OCI-LY3 (cell line): ENCODE measurements at regions not wholly inside any gene's neighbourhood (a gene's known extent, or its start where the extent isn't known, plus 50 kb on each side); places are given as distances from the start of the nearest gene placed in this dataset.

ENCODE experiments used
- H2AFZ ChIP-seq: fragments of 200-600, 300-600 bp; shearing (Covaris generic); 2 replicates; pipeline ENCODE4 v1.6.0; 2014; ENCODE audit warnings: antibody characterized with exemption, low read depth, low read length
- H3K27ac ChIP-seq: fragments of 200-600, 300-600 bp; sonication (generic); 2 replicates; pipeline ENCODE4 v1.5.1; 2014; ENCODE audit warnings: mild to moderate bottlenecking, low read length, moderate library complexity, mixed read lengths
- H3K27me3 ChIP-seq: fragments of 200-600, 300-600 bp; sonication (generic); 2 replicates; pipeline ENCODE4 v1.6.1; 2014; ENCODE audit warnings: low read depth, low read length, mixed read lengths
- H3K36me3 ChIP-seq: fragments of 200-600, 300-600 bp; sonication (generic); replicated peaks from 2 replicates; pipeline ENCODE3; 2014; ENCODE audit warnings: low read depth, low read length, mixed read lengths
- H3K4me1 ChIP-seq: fragments of 300-600, 200-600 bp; sonication (generic); 2 replicates; pipeline ENCODE4 v1.6.1; 2014; ENCODE audit warnings: low read length, mixed read lengths
- H3K4me2 ChIP-seq: fragments of 200-600, 300-600 bp; sonication (generic); 2 replicates; pipeline ENCODE4 v1.6.1; 2014; ENCODE audit warnings: low read length, mixed read lengths
- H3K4me3 ChIP-seq: fragments of 300-600, 200-600 bp; sonication (generic); 2 replicates; pipeline ENCODE4 v1.5.1; 2014; ENCODE audit warnings: antibody characterized with exemption, mild to moderate bottlenecking, low read length, moderate library complexity
- H3K79me2 ChIP-seq: fragments of 300-600, 200-600 bp; shearing (Covaris generic); 2 replicates; pipeline ENCODE4 v1.6.1; 2014; ENCODE audit warnings: mild to moderate bottlenecking, low read length, mixed read lengths
- H3K9ac ChIP-seq: fragments of 300-600, 200-600 bp; shearing (Covaris generic); 2 replicates; pipeline ENCODE4 v1.6.0; 2014; ENCODE audit warnings: mild to moderate bottlenecking, low read length, moderate library complexity
- H3K9me3 ChIP-seq: fragments of 200-600, 300-600 bp; shearing (Covaris generic); 2 replicates; pipeline ENCODE4 v1.6.1; 2014; ENCODE audit warnings: low read length, mixed read lengths; ENCODE audit not compliant: insufficient read depth
- H4K20me1 ChIP-seq: fragments of 200-600, 300-600 bp; sonication (generic); 2 replicates; pipeline ENCODE4 v1.6.1; 2016; ENCODE audit warnings: low read length, mixed read lengths; ENCODE audit not compliant: insufficient read depth
- EZH2phosphoT487 ChIP-seq: fragments of 200-600 bp; shearing (Covaris generic); IDR thresholded peaks from 2 replicates; pipeline ENCODE4 v1.6.1; 2018; ENCODE audit warnings: antibody characterized with exemption, mixed run types, low read depth
- TF ChIP-seq, protein P1 (sequence below): fragments of 200-600, 300-600 bp; sonication (generic); IDR thresholded peaks from 2 replicates; pipeline ENCODE4 v1.5.1; 2014; ENCODE audit warnings: antibody characterized with exemption, low read length, low read depth

DNA sequence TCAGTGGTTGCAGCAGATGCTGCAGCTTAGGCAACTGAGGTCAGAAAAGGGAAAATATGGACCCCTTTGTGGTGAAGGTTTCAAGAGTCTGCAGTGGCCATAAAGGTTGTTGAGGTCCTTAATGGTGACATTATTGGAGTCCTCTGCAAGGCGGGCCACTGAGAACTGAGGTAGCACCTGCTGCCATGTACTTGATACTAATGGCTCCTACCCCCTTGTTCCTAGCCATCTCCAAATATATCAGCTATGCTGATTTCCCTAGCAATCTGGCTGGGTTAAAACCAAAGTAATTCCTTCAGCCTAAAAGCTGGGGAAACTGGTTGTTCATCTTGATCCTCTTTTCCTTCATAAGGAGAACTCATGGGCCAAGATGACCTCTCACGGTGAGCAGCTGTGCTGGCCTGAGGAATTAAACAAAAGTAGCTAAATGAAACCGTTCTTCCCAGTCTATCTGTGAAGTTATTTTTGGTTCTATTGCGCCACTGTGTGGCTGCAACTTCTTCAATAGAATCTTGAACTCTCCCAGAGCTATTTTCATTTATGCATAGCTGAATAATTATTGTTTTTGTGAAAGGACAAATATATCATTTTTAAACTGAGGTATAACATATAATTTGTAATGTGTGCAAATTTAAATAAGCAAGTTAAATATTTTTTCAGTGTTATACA is 76.1 kb upstream of the PLSCR4 start:
- Histone ChIP-seq H3K4me2 (peak overlapping the region; percentile 69), H3K79me2 (no peaks in the 10 kb centered on the region), H3K27me3 (no peaks in the 10 kb centered on the region), H3K27ac (no peak overlapping the region), H3K9ac (no peak overlapping the region), H2AFZ (peak overlapping the region; percentile 71; the same call in 1 of the 2 replicates), H3K36me3 (no peaks in the 10 kb centered on the region), H3K9me3 (no peaks in the 10 kb centered on the region), H4K20me1 (no peaks in the 10 kb centered on the region), H3K4me1 (no peaks in the 10 kb centered on the region), H3K4me3 (peak overlapping the region; percentile 27; the same call in 1 of the 2 replicates)
- TF ChIP-seq EZH2phosphoT487: no peak
- TF ChIP-seq, protein P1, sequence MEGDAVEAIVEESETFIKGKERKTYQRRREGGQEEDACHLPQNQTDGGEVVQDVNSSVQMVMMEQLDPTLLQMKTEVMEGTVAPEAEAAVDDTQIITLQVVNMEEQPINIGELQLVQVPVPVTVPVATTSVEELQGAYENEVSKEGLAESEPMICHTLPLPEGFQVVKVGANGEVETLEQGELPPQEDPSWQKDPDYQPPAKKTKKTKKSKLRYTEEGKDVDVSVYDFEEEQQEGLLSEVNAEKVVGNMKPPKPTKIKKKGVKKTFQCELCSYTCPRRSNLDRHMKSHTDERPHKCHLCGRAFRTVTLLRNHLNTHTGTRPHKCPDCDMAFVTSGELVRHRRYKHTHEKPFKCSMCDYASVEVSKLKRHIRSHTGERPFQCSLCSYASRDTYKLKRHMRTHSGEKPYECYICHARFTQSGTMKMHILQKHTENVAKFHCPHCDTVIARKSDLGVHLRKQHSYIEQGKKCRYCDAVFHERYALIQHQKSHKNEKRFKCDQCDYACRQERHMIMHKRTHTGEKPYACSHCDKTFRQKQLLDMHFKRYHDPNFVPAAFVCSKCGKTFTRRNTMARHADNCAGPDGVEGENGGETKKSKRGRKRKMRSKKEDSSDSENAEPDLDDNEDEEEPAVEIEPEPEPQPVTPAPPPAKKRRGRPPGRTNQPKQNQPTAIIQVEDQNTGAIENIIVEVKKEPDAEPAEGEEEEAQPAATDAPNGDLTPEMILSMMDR: peak; percentile 76

DNA sequence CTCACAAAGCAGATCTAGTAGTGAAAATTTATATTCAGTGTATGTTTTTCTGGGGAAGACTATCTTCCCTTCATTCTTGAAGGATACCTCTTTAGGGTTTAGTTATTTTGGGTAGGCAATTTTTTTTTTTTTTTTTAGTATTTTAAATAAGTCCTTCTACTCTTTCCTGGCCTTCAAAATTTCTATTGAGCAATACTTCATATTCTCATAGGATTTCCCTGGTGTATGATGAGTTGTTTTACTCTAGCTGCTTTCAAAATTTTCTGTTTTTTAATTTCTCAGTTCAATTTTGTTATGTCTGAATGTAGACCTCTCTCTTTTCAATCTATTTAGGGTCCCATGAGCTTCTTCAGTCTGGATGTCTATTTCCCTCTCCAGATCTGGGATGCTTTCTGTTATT is 74.3 kb upstream of the PLSCR4 start:
- H3K4me3 ChIP-seq: no peak overlapping the region
- H3K4me2 ChIP-seq: no peak overlapping the region
- H2AFZ ChIP-seq: no peak overlapping the region
- no peak overlapping the region for H3K9ac ChIP-seq
- H3K4me1 ChIP-seq: no peaks in the 10 kb centered on the region
- H3K79me2 ChIP-seq: no peaks in the 10 kb centered on the region
- H4K20me1 ChIP-seq: no peaks in the 10 kb centered on the region
- no peak overlapping the region for H3K27ac ChIP-seq
- no peaks in the 10 kb centered on the region for H3K36me3 ChIP-seq
- H3K9me3 ChIP-seq: no peaks in the 10 kb centered on the region
- TF ChIP-seq, protein P1: no peak
- no peak for TF ChIP-seq EZH2phosphoT487
- no peaks in the 10 kb centered on the region for H3K27me3 ChIP-seq

DNA sequence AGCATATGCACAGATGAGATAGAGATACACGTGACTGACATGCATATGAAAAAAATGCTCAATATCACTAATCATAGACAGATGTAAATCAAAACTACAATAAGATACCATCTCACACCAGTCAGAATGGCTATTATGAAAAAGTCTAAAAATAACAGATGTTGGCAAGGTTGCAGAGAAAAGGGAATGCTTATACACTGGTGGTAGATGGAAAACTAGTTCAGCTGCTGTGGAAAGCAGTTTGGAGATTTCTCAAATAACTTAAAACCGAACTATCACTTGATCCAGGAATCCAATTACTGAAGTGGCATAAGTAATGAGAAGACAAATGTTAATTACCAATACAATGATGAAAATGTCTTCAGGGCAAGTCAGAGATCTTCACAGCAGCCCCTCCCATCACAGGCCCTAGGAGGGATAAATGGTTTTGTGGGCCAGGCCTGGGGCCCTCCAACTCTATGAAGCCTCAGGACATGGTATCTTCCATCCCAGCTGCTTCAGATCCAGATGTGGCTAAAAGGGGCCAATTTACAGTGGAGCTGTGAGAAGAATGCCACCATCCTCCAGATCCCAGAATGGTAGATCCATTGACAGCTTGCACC is 71.4 kb upstream of the PLSCR4 start:
- H2AFZ ChIP-seq: no peak overlapping the region
- no peak for TF ChIP-seq EZH2phosphoT487
- TF ChIP-seq, protein P1: no peak

DNA sequence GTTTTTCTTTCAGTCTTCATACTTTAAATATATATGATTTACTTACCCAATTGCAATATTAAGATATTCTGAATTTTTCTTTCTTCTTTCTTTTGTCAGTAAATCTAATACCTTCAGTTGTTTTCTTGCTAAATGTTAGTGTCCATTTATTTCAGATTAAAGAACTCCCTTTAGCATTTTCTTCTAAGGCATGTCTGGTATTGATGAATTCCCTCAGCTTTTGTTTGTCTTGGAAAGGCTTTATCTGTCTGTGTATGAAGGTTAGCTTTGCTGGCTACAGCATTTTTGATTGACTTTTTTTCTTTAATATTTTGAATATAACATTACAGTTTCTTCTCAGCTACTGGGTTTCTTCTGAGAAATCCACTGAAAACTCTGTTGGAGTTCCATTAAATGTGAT is 64.0 kb upstream of the PLSCR4 start:
- Histone ChIP-seq H3K9me3 (no peaks in the 10 kb centered on the region), H3K4me3 (no peak overlapping the region), H3K79me2 (no peaks in the 10 kb centered on the region), H3K27ac (no peak overlapping the region), H3K4me1 (no peaks in the 10 kb centered on the region), H3K4me2 (no peak overlapping the region), H2AFZ (no peak overlapping the region), H4K20me1 (no peaks in the 10 kb centered on the region), H3K36me3 (no peaks in the 10 kb centered on the region), H3K27me3 (no peaks in the 10 kb centered on the region), H3K9ac (no peak overlapping the region)
- TF ChIP-seq, protein P1: no peak
- no peak for TF ChIP-seq EZH2phosphoT487

More for the DNA sequence above, 71.4 kb upstream of the PLSCR4 start:
- no peak overlapping the region for H3K27ac ChIP-seq
- H3K79me2 ChIP-seq: no peaks in the 10 kb centered on the region
- no peaks in the 10 kb centered on the region for H3K4me1 ChIP-seq
- no peak overlapping the region for H3K4me2 ChIP-seq
- no peak overlapping the region for H3K4me3 ChIP-seq
- no peaks in the 10 kb centered on the region for H3K9me3 ChIP-seq
- no peak overlapping the region for H3K9ac ChIP-seq
- H3K27me3 ChIP-seq: no peaks in the 10 kb centered on the region
- H3K36me3 ChIP-seq: no peaks in the 10 kb centered on the region
- no peaks in the 10 kb centered on the region for H4K20me1 ChIP-seq
